ENCODE measurements at regions not wholly inside any gene's neighbourhood (a gene's known extent, or its start where the extent isn't known, plus 50 kb on each side); places are given as distances from the start of the nearest gene placed in this dataset.

GRCh38 chr16:72425571-72426341, 253.8 kb upstream of the PMFBP1 start:
- TF ChIP-seq NFIC (IDR thresholded peaks at IDR 0.05) (no peak), MAX (IDR thresholded peaks at IDR 0.05) (no peak), REST (IDR thresholded peaks at IDR 0.05; ENCODE audit: low read depth) (no peak), YY1 (IDR thresholded peaks at IDR 0.05; ENCODE audit: low read depth) (no peak), RAD21 (IDR thresholded peaks at IDR 0.05; ENCODE audit: low read depth) (no peak), CREB1 (IDR thresholded peaks at IDR 0.05; ENCODE audit: low read depth) (no peak), ZBTB7A (IDR thresholded peaks at IDR 0.05; ENCODE audit: low read depth) (no peak), TCF12 (IDR thresholded peaks at IDR 0.05; ENCODE audit: low read depth) (no peak), USF1 (IDR thresholded peaks at IDR 0.05) (no peak), EGR1 (IDR thresholded peaks at IDR 0.05) (no peak), TEAD4 (IDR thresholded peaks at IDR 0.05) (no peak), CEBPB (IDR thresholded peaks at IDR 0.05) (no peak), EP300 (IDR thresholded peaks at IDR 0.05; ENCODE audit: borderline replicate concordance) (no peak), TAF1 (IDR thresholded peaks at IDR 0.05; ENCODE audit: low read depth) (no peak)

- TF ChIP-seq FOXM1 (IDR thresholded peaks at IDR 0.05; ENCODE audit: borderline replicate concordance, low read depth) = no peak
- TF ChIP-seq TAF1 (IDR thresholded peaks at IDR 0.05; ENCODE audit: low read depth) = no peak
- TF ChIP-seq RAD21 (IDR thresholded peaks at IDR 0.05; ENCODE audit: low read depth) = no peak
- TF ChIP-seq REST (IDR thresholded peaks at IDR 0.05; ENCODE audit: low read depth) = no peak
- no peak for TF ChIP-seq EP300 (IDR thresholded peaks at IDR 0.05; ENCODE audit: borderline replicate concordance)
- no peak for TF ChIP-seq TCF12 (IDR thresholded peaks at IDR 0.05; ENCODE audit: low read depth)
- TF ChIP-seq MAX (IDR thresholded peaks at IDR 0.05) = no peak
Observed at GRCh38 chr16:72424757-72425156, 252.8 kb upstream of the PMFBP1 start.

GRCh38 chr16:72422308-72422897, 250.4 kb upstream of the PMFBP1 start:
- TF ChIP-seq FOXM1 (IDR thresholded peaks at IDR 0.05; ENCODE audit: borderline replicate concordance, low read depth) (no peak), TEAD4 (IDR thresholded peaks at IDR 0.05) (no peak)

- TF ChIP-seq NFIC (IDR thresholded peaks at IDR 0.05) = no peak
- no peak for TF ChIP-seq YY1 (IDR thresholded peaks at IDR 0.05; ENCODE audit: low read depth)
- no peak for TF ChIP-seq CREB1 (IDR thresholded peaks at IDR 0.05; ENCODE audit: low read depth)
- no peak for TF ChIP-seq TAF1 (IDR thresholded peaks at IDR 0.05; ENCODE audit: low read depth)
- TF ChIP-seq CEBPB (IDR thresholded peaks at IDR 0.05) = no peak
- TF ChIP-seq EGR1 (IDR thresholded peaks at IDR 0.05) = no peak
- TF ChIP-seq EP300 (IDR thresholded peaks at IDR 0.05; ENCODE audit: borderline replicate concordance) = no peak
- no peak for TF ChIP-seq RAD21 (IDR thresholded peaks at IDR 0.05; ENCODE audit: low read depth)
- no peak for TF ChIP-seq TEAD4 (IDR thresholded peaks at IDR 0.05)
- TF ChIP-seq ZBTB7A (IDR thresholded peaks at IDR 0.05; ENCODE audit: low read depth) = no peak
- TF ChIP-seq USF1 (IDR thresholded peaks at IDR 0.05) = no peak
- no peak for TF ChIP-seq MAX (IDR thresholded peaks at IDR 0.05)
- TF ChIP-seq TCF12 (IDR thresholded peaks at IDR 0.05; ENCODE audit: low read depth) = no peak
- TF ChIP-seq REST (IDR thresholded peaks at IDR 0.05; ENCODE audit: low read depth) = no peak
- no peak for TF ChIP-seq FOXM1 (IDR thresholded peaks at IDR 0.05; ENCODE audit: borderline replicate concordance, low read depth)
Observed at GRCh38 chr16:72419638-72420037, 247.7 kb upstream of the PMFBP1 start.
